Activated naive CD4-positive, alpha-beta T cell treated with anti-CD3 and anti-CD28 coated beads for 36 hours (primary cell): ENCODE measurements at regions not wholly inside any gene's neighbourhood (a gene's known extent, or its start where the extent isn't known, plus 50 kb on each side); places are given as distances from the start of the nearest gene placed in this dataset.
"Not testable (repeated sequence)": the region's sequence is repeated elsewhere in the genome, so short reads cannot be mapped to it uniquely, and the experiment has no call there.

Source experiments
- CTCF ChIA-PET: fragments of 350-600 bp; sonication (Branson Sonifier 250); formaldehyde crosslinking; loops from one replicate; lab custom pipeline; 2021; ENCODE audit warnings: antibody characterized with exemption; lab: Charles Lee
- DNase-seq: peaks from one replicate; pipeline ENCODE4 v3.0.0-alpha.2; 2020
- H3K27ac Mint-ChIP-seq: one replicate; pipeline ENCODE4 v1.8.0; 2021; ENCODE audit warnings: mild to moderate bottlenecking, mixed read lengths
- H3K27me3 Mint-ChIP-seq: one replicate; pipeline ENCODE4 v1.8.0; 2021; ENCODE audit warnings: low read depth, mixed read lengths
- H3K36me3 Mint-ChIP-seq: one replicate; pipeline ENCODE4 v1.8.0; 2021; ENCODE audit warnings: low read depth, mixed read lengths
- H3K4me1 Mint-ChIP-seq: one replicate; pipeline ENCODE4 v1.8.0; 2021; ENCODE audit warnings: low read depth, mixed read lengths
- H3K4me3 Mint-ChIP-seq: one replicate; pipeline ENCODE4 v1.8.0; 2021; ENCODE audit warnings: mild to moderate bottlenecking, moderate library complexity, mixed read lengths
- H3K9me3 Mint-ChIP-seq: one replicate; pipeline ENCODE4 v1.8.0; 2021; ENCODE audit warnings: mixed read lengths
- intact Hi-C: fragments of 100-400 bp; cut with micrococcal nuclease; formaldehyde crosslinking; loops from one replicate; pipeline ENCODE4 v1.15.1; 2023

DNA sequence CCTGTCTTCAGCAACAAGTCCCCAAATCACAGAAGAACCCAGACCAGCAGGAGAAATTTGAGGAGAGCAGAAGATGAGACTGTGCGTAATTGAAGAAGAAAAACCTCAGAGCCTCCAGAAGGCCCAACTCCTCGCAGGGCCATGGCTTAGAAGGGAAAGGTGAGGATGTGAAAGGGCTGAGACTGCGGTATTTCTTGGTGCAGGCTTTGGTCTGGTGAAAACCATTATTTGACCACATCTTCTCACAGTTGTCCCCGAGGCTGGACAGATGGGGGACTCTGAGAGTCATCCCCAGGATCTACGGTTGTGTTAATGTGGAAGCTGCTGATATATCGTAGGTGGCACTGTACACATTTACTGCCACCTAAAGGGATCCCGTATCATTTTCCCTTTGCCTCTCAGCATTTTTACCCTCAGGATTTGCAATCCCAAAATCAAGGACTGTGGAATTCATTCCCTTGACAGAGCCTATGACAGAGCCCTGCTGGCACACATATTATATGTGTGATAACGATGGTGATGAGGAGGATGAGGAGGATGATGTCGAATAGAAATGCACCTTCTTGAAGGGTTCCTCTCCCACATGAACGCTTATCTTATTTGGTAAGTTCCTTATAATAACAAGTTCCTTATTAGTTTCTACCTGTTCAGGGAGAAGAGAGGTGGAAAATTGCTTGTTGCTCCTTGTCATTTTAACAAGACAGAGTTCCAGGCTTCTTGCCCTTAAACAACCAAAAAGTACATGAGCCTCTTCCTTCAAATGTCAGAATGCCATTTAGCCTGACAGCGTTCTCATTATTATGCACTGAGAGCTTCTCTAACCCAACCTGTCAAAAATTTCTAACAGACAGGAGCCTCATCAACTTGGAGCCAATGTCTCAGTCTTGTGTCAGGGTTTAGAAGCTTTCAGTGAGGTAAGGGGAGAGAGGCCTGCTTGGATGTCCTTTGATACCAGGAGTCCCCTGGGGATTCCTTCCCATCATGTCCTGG is 135.8 kb downstream of the PXDC1 start:
- intact Hi-C loops, result no loop called here
- CTCF ChIA-PET, result no interaction called here
- Mint-ChIP-seq H3K27ac (no peak overlapping the region), H3K4me1 (no peaks in the 10 kb centered on the region), H3K27me3 (peaks cover 2% of the 10 kb centered on the region), H3K36me3 (no peaks in the 10 kb centered on the region), H3K4me3 (no peak overlapping the region), H3K9me3 (no peaks in the 10 kb centered on the region)
- no peak for DNase-seq

DNA sequence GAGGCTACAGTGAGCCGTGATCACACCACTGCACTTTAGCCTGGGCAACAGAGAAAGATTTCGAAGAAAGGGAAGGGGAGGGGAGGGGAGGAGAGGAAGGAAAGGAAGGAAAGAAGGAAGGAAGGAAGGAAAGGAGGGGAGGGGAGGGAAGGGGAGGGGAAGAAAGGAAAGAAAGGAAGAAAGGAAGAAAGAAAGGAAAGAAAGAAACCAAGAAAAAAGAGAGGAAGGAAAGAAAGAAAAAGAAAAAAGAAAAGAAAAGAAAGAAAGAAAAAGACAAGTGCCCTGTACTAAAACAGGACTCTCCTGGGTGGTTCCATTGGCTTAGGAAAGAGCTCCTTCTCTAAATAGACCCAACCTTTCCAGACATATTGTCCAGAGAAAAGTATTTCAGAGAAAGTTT is 136.6 kb downstream of the PXDC1 start:
- no peak for DNase-seq
- no peaks in the 10 kb centered on the region for H3K36me3 Mint-ChIP-seq
- H3K27ac Mint-ChIP-seq, result no peak overlapping the region
- CTCF ChIA-PET, result no interaction called here
- H3K27me3 Mint-ChIP-seq, result peaks cover 6% of the 10 kb centered on the region
- H3K9me3 Mint-ChIP-seq, result no peaks in the 10 kb centered on the region
- H3K4me3 Mint-ChIP-seq, result no peak overlapping the region
- intact Hi-C loops, result no loop called here
- no peaks in the 10 kb centered on the region for H3K4me1 Mint-ChIP-seq

- CTCF ChIA-PET, H3K4me1 Mint-ChIP-seq, intact Hi-C loops, H3K36me3 Mint-ChIP-seq, H3K27me3 Mint-ChIP-seq, H3K9me3 Mint-ChIP-seq, DNase-seq, H3K4me3 Mint-ChIP-seq, H3K27ac Mint-ChIP-seq: not testable (repeated sequence)
These were observed 137.9 kb downstream of the PXDC1 start for GRCh38 chr6:3613565-3613964.

- Mint-ChIP-seq H3K4me3 (no peak overlapping the region), H3K27ac (no peak overlapping the region), H3K9me3 (no peaks in the 10 kb centered on the region), H3K36me3 (no peaks in the 10 kb centered on the region), H3K4me1 (no peaks in the 10 kb centered on the region), H3K27me3 (peaks cover 10% of the 10 kb centered on the region)
- DNase-seq, result no peak
- intact Hi-C loops, result no loop called here
- CTCF ChIA-PET, result interaction anchor here (0.6 to 0.7 kb wide), 2 partner anchors 175 to 331 kb away, joined by 3 read pairs; no protein-coding TSS in a partner anchor
These were observed 139.0 kb downstream of the PXDC1 start for GRCh38 chr6:3612341-3613041.

GRCh38 chr6:3610921-3611320 is 140.6 kb downstream of the PXDC1 start:
- no peak for DNase-seq
- CTCF ChIA-PET, result interaction anchor here (0.6 kb wide), 1 partner anchor 13 kb away, joined by 4 read pairs; no protein-coding TSS in a partner anchor
- Mint-ChIP-seq H3K4me3 (no peak overlapping the region), H3K36me3 (no peaks in the 10 kb centered on the region), H3K9me3 (no peaks in the 10 kb centered on the region), H3K4me1 (no peaks in the 10 kb centered on the region), H3K27me3 (peaks cover 10% of the 10 kb centered on the region), H3K27ac (no peak overlapping the region)
- intact Hi-C loops, result no loop called here

DNA sequence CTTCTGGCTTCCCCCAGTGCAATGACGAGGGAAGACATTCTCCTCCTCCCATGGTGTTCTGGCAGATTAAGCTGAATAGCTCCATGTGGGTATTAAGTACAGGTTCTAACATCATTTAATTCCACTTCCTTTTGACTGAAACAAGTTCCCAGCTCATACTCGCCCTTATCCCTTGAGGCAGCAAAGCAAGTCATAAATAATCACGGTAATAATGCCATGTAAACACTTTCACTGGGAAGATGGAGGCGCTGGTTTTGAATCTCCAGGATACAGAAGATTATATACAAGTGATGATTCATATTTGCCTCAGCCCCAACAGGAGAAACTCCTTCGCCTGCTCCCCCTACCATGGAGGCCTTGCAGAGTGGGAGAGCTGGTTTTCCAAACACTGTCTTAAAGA is 141.3 kb downstream of the PXDC1 start:
- intact Hi-C loops, result no loop called here
- Mint-ChIP-seq H3K9me3 (no peaks in the 10 kb centered on the region), H3K36me3 (no peaks in the 10 kb centered on the region), H3K4me3 (no peak overlapping the region), H3K27me3 (peaks cover 10% of the 10 kb centered on the region), H3K27ac (no peak overlapping the region), H3K4me1 (no peaks in the 10 kb centered on the region)
- CTCF ChIA-PET, result no interaction called here
- no peak for DNase-seq

- Mint-ChIP-seq H3K27me3 (peaks cover 10% of the 10 kb centered on the region), H3K36me3 (no peaks in the 10 kb centered on the region), H3K9me3 (no peaks in the 10 kb centered on the region), H3K27ac (no peak overlapping the region), H3K4me3 (no peak overlapping the region), H3K4me1 (no peaks in the 10 kb centered on the region)
- CTCF ChIA-PET, result no interaction called here
- intact Hi-C loops, result no loop called here
- DNase-seq, result no peak
These were observed 142.1 kb downstream of the PXDC1 start for GRCh38 chr6:3609388-3609787.

DNA sequence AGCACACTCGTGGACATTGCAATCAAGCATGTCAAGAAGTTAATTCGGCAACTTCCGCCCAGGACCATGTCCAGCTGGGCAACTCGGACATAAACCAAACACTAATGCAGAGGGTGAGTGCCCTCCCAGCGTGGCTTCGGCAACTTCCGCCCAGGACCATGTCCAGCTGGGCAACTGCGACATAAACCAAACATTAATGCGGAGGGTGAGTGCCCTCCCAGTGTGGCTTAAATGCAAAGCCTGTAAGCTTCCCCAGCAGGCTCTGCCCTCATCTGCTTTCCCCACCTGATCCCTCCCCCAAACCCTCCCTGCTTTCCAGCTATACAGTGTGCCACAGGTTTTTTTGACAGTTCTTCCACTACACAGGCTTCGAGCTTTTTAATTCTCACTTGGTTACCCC is 143.4 kb downstream of the PXDC1 start:
- Mint-ChIP-seq H3K4me1 (no peaks in the 10 kb centered on the region), H3K27ac (no peak overlapping the region), H3K36me3 (no peaks in the 10 kb centered on the region), H3K27me3 (peaks cover 16% of the 10 kb centered on the region), H3K4me3 (no peak overlapping the region), H3K9me3 (no peaks in the 10 kb centered on the region)
- DNase-seq, result no peak
- intact Hi-C loops, result no loop called here
- CTCF ChIA-PET, result no interaction called here

DNA sequence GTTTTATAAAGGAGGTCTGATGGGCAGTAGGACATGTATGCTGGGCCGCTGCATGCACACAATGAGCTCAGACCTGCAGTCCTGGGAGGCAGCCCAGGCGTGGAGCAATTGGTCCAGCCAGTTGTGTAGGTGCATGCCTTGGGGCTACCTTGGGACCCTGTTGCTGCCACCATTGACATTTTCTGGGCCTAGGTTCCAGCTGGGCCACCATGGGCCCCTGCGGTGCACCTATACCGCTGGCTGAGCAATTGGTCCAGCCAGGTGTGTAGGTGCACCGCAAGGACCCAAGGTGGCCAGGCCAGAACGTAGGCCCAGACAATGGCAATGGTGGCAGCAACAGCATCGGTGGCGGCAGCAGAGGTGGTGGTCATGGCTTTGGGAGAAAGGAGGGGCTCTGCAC is 143.9 kb downstream of the PXDC1 start:
- Mint-ChIP-seq H3K27me3 (peaks cover 16% of the 10 kb centered on the region), H3K4me3 (no peak overlapping the region), H3K27ac (no peak overlapping the region), H3K4me1 (no peaks in the 10 kb centered on the region), H3K9me3 (peaks cover 2% of the 10 kb centered on the region), H3K36me3 (no peaks in the 10 kb centered on the region)
- intact Hi-C loops, result no loop called here
- DNase-seq, result no peak
- CTCF ChIA-PET, result no interaction called here

DNA sequence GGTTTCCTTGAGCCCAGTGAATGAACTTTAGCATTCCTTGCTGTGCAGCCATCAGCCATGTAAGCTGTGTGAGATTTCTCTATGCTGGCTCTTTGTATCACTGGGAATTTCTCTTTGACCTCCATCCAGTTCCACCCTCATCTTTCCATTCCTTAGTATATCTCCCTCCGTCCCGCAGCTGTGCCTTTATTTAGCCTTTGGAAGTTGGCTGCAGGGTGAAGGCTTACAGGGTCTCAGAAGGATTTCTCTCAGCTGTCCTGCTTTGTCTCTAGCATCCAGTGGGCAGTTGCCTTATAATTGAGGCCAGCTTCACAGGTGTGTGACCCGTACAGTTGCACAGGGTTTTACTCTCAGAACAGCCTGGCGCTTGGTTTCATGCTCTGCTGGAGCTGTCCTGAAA is 144.3 kb downstream of the PXDC1 start:
- CTCF ChIA-PET, result no interaction called here
- no peak for DNase-seq
- Mint-ChIP-seq H3K27me3 (peaks cover 16% of the 10 kb centered on the region), H3K9me3 (peaks cover 6% of the 10 kb centered on the region), H3K4me1 (no peaks in the 10 kb centered on the region), H3K27ac (no peak overlapping the region), H3K4me3 (no peak overlapping the region), H3K36me3 (no peaks in the 10 kb centered on the region)
- intact Hi-C loops, result no loop called here

DNA sequence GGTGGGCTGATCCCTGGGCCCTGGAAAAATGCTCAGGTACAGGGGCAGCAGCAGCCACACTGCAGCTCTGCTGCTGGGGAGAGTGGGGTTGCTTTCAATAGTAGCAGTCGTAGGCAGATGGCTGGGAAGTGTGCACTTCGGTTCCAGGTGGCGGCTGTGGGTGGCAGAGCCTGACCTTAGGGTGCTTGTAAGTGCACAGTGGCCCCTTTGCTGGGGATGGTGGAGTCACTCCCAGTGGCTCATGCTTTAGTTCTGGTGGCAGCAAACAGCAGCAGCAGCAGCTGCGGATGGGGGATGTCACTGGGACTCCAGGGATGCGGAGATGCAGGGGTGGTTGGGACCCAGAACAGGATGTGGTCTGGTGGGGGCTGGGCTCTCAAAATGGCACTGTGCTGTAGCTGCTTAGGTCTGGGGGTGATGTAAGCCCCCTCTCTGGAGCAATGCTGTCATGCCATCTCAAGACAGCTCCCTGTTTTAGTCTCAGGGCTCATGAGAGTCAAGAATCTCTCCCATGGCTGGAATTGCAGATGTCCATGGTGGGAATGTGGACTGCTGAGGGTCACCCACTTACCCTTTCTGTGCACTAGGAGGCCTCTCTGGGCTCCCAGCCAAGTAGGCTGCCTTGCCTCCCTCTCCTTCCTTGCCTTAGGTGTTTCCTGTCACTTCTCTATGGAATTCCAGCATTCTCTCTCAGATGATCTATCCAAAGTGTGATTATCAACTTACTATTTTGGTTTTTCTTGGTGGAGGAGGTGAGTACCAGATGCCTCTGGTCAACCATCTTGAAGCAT is 146.7 kb upstream of the SLC22A23 start:
- DNase-seq, result no peak
- H3K4me1 Mint-ChIP-seq, result no peaks in the 10 kb centered on the region
- intact Hi-C loops, result no loop called here
- CTCF ChIA-PET, result no interaction called here
- H3K4me3 Mint-ChIP-seq, result no peak overlapping the region
- peaks cover 14% of the 10 kb centered on the region for H3K9me3 Mint-ChIP-seq
- peaks cover 4% of the 10 kb centered on the region for H3K36me3 Mint-ChIP-seq
- peaks cover 20% of the 10 kb centered on the region for H3K27me3 Mint-ChIP-seq
- H3K27ac Mint-ChIP-seq, result no peak overlapping the region

- intact Hi-C loops, result no loop called here
- H3K27me3 Mint-ChIP-seq, result peaks cover 18% of the 10 kb centered on the region
- CTCF ChIA-PET, result no interaction called here
- no peak for DNase-seq
- no peaks in the 10 kb centered on the region for H3K4me1 Mint-ChIP-seq
- no peak overlapping the region for H3K27ac Mint-ChIP-seq
- peaks cover 14% of the 10 kb centered on the region for H3K9me3 Mint-ChIP-seq
- no peak overlapping the region for H3K4me3 Mint-ChIP-seq
- H3K36me3 Mint-ChIP-seq, result peaks cover 4% of the 10 kb centered on the region
These were observed 144.7 kb upstream of the SLC22A23 start for GRCh38 chr6:3601570-3601969.
